ENCODE measurements at regions not wholly inside any gene's neighbourhood (a gene's known extent, or its start where the extent isn't known, plus 50 kb on each side); places are given as distances from the start of the nearest gene placed in this dataset.

- DNase-seq = no peak
Measured at GRCh38 chr9:23606107-23606506, 219.9 kb downstream of the ELAVL2 start.

DNA sequence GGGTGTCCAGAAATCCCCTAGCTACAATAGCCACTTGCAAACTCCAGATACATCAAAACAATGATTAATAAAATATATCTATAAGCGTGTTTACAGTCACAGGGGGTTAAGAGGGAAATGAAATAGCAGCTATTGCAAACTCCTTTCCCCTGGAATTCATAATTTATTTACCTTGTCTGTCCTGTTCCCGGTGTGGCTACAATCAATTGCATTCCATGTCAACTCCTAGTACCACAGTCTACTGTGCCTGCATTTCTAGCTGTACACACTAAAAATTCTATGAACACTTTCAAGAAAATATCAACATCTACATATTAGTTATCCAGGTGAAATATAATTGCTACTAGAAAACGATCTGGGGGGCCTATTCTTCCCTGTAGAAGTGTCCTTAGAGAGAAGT, 217.6 kb downstream of the ELAVL2 start:
- DNase-seq = no peak

GRCh38 chr9:23611869-23612268, 214.2 kb downstream of the ELAVL2 start:
- peak; percentile 67 for DNase-seq

DNA sequence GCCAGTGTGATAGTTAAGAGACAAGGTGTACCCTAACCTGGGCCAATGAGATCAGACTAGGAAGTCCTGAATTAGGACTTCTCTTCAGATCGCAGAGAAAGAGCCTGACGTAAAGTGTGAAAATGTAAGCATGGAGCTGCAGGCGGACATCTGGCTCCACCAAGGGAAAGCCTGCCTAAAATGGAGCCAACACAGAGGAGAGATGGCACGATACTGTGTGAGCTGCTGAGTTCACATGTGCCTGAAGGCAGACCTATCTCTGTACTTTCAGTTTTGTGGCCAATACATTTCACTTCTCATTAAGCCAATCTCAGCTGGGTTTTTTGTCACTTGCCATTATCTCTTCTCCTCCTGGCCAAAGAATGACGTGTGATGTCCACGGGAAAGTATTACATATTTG, 210.5 kb downstream of the ELAVL2 start:
- no peak for DNase-seq

DNA sequence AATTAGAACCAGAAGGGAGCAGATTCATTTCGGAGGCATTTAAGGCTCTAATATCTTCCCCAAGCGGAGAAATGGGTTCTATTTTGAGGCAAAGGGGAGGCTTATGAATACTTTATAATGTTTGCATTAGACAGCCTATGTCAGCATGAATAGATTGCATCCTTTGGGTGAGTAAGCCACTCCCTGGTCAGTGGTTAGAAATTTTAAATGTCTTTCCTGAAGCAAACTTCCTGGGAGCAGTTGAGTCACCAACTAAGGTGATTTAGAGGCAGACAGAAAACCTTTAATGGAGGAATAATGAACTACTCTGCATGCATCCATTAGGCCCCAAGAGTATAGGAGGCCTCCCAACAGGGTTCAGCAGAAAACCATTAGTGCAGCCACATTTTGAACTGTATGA, 204.9 kb downstream of the ELAVL2 start:
- no peak for DNase-seq

DNA sequence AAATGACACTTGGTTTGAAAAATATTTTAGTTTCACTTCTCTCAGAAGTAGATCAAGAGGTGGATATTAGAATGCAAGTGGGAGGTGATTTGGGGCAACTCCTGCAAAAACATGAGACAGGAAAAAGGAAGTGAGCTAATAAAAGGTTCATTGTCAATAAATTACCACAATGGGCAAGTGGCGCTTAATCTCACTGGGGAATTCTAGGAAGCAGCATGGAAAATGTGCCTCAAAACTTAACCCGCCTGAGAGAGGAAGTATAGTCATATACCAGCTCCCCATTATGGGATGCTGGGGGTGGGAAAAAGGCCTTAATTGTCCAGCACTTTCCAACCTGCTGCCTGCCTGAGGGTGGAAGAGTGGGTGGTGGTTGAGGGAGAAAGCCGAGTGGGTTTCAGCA, 204.1 kb downstream of the ELAVL2 start:
- no peak for DNase-seq

DNA sequence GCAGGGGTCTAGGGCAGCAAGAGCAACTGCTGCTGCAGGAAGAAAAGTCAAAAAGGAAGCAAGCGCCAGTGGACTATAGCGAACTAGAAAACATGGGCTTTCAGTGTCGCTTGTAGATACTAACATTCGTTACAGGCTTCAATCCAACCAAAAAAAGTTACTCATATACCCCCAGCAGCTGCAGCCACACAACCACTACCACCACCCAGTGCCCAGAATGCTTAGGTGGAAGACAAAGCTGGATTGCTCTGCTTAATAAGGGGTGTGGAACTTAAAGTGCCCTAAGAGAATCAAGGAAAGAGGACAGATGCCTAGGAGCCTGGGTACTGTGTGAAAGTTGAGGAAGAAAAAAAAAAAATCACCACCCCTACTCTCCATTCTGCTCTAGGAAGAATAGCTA, 203.6 kb downstream of the ELAVL2 start:
- DNase-seq = no peak

GRCh38 chr9:23630488-23630887, 195.6 kb downstream of the ELAVL2 start:
- no peak for DNase-seq

DNA sequence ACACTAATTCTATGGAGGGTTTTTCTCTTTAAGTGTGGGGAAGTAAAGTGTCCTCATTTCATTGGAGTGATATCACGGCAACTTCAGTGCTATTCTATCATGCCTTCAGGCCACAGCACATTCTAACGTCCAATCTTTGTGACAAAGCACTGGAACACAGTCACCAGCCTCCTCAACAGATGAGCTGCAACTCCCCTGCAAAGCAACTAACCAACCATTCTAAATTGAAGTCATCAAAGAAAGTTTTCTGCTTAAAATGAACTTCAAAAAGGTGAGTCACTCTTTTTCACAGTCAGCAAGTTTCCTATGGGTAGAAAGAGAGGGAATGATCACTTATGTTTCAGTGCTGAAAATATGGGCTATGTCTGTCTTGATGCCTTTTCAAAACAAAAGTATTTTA, 190.8 kb downstream of the ELAVL2 start:
- DNase-seq = no peak

DNA sequence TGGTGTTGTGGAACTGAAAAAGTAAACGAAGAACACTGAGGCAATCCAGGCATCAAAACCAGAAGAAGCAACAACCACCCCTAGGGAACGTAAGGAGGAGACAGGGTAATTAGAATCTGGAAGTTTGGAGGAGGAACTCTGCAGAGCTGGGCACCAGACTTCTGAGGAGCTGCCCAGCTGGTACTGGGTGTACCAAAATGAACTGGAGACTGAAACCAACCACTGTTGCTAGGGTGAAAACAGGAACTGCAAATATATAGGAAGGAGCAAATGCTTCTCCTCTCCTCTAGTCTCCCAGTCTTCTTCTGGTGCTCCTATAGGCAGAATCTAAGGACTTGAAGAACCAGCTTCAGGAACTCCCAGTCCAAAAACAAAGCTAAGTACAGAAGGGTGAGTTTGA, 189.8 kb downstream of the ELAVL2 start:
- no peak for DNase-seq

DNA sequence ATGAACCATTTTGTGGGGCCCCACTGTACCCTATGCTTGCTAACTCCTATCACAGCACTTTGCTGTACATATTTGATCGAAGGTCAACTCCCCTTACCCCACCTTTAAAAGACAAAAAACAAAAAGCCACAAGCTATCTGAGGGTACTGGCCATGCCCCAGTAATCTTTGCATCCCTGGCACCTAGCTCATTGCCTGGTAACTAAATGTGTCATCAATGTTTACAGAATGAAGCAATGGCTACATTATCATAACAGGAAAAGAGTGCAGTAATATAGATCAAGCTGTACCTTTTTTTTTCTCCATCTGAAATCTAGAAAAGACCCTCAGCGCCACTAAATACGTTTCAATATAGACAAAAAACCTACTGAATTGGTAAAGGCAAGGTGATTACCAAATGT, 188.0 kb downstream of the ELAVL2 start:
- no peak for DNase-seq

DNA sequence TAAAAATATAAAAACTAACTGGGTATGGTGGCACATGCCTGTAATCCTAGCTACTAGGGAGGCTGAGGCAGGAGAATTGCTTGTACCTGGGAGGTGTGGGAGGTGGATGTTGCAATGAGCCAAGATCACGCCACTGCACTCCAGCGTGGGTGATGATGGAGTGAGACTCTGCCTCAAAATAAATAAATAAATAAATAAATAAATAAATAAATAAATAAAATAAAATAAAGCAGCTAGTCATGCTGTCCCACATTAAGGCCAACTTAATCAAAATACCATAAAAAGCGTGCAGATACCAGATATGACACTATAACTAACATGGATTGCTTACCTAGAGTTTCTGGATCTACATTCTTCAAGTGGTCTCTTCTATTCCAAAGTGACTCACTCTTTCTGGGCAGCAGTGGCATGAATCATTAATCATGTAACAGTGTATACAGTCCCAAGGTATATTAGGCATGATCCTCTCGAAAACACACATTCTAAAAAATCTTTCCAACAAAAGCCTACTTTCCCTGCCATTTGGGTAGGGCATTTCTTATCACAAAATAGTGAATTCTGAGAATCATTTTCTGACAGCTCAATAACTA, 187.1 kb downstream of the ELAVL2 start:
- DNase-seq = no peak
